ENCODE measurements at regions not wholly inside any gene's neighbourhood (a gene's known extent, or its start where the extent isn't known, plus 50 kb on each side); places are given as distances from the start of the nearest gene placed in this dataset.
"Not testable (repeated sequence)": the region's sequence is repeated elsewhere in the genome, so short reads cannot be mapped to it uniquely, and the experiment has no call there.

DNA sequence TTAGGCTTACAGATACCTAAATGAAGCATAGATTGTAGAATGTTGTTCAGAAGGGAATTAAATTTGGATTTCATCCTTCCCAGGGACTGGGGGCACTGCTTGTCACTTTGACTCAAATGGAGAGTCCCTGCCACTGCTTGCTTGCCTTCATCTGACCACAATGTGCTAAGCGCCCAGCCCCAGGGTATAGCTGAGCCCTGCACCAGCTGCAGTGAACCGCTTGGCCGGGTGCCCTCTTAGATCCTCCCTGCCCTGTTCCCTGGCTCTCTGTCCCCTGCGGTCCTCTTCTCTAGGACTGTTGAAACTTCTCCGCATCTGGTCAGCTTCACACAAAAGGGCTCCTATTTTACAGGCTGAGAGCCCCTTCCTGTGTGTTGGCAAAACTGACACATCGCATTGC is 170.9 kb downstream of the BCL2L11 start:
- DNase-seq = not testable (repeated sequence)

DNA sequence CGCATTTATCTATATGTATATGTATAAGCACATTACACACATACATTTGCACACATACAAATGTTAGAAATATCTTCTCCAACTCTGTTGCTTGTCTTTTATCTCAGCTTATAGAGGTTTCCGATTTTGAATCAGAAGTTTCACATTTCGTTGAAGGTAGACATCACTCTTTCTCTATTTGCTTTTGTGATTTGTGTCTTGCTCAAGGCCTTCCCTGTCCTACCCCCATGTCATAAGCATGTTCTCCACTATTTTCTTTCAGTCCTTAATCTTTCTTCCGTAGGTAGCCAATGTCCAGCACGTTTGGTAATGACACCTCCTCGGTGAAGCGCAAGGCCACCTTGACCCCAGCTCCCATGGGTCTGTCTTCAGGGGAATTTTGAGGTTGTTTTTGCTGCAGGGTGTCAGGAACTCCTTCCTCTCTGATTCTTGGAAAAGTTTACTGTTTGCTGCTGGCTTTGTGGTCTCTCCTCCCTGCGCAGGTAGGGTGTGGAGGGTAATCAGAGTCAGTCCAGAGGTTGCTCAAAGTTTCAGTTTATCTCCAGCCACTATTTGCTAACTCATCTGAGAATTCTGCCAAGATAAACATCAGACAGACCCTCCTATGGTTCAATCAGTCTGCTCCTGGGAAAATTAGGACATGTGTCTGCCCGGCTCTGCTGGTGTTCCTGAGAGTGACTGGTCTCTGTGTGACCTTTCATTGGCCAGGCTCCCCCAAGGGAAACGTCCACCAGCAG is 171.7 kb downstream of the BCL2L11 start:
- DNase-seq = not testable (repeated sequence)

DNA sequence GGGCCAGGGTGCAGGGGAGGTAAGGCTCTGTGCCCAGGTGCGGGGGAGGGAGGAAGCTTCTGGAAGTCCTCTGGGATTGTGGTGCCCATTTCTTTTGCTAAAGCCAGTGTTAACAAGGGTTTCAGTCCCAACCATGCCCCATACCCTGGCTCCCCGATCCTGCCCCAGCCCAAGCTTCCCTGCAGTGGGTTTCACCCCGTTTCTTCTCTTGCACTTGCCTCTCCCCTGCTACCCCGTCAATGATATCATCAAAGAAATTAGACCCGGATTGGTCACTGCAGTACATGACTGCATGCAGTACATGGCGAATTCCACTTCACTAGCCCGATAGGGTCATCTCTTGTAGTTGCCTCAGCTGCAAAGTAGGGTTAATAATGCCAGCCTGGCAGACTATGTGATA is 174.0 kb downstream of the BCL2L11 start:
- DNase-seq = not testable (repeated sequence)

DNA sequence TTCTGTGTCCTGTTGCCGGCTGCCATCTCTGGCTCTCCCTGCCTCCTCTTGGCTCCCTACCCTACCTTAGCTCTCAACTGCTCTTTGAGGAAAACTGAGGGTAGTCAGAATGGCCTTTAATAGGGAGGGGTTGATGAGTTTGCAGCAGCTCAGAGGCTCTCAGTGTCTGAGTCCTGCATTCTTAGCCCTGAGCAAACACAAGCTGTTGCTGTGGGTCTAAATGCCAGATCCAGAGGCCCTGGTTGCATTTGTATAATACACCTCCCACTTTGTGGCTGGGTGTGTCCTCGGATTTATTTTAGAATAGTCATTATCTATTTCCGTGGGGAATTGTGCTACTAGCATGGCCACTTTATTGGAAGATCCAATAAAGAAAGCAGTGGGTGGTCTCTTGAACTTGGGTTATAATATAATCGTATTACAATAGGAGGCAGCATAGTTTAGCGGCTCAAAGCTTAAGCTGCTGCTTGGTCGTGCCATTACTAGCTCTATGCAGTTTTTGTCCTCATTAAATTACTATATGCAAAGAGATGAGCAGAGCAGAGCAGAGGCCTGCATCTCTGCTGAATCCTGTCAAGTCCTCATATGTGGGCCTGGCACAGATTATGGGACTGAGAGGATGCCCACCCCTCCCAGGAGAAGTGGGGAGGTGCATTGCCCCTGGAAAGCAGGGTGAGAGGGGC is 175.5 kb downstream of the BCL2L11 start:
- DNase-seq = not testable (repeated sequence)

DNA sequence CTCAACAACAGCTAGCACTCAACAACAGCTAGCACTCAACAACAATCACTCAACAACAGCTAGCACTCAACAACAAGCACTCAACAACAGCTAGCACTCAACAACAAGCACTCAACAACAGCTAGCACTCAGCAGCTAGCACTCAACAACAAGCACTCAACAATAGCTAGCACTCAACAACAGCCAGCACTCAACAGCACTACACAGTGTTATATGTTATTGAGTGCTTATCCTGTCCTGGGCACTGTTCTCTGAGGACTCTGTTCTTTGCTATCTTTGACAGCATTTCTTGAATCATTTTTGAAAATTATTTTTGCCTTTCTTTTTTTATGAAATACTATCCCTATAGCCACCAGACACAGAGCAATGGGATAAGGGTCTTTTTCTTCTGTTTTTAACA is 176.4 kb downstream of the BCL2L11 start:
- DNase-seq = not testable (repeated sequence)

DNA sequence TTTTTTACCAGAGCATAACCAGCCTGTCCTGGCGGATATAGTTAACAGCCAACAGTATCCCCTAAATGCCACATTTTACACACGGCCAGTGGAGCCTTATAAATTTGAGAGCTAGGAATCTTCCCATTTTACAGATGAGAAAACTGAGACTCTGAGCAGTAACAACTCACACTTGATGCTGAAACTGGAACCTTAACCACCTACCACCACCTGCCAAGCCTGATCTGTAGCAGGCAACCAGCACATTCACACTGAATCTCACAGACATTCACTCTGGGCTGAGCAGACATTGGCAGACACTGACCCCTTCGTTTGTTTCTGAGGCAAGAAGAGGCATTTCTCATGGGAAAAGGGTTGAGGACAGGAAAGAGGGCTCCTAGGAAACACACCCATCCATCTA is 178.2 kb downstream of the BCL2L11 start:
- not testable (repeated sequence) for DNase-seq

DNA sequence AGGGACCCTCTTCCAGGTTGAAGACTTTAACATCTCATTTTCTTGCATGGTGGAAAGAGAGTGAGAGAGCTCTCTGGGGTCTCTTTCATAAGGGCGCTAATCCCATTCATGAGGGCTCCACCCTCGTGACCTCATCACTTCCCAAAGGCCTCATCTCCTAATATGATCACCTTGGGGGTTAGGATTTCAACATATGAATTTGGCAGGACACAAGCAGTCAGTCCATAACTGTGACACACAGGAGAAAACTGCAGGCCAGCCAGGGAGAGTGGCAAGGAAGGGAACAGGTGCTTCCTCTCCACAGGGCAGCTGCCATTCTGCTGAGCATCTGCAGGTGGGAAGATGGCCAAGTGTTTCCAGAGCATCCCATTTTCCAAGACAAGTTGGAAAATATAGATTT is 178.9 kb downstream of the BCL2L11 start:
- DNase-seq = not testable (repeated sequence)

DNA sequence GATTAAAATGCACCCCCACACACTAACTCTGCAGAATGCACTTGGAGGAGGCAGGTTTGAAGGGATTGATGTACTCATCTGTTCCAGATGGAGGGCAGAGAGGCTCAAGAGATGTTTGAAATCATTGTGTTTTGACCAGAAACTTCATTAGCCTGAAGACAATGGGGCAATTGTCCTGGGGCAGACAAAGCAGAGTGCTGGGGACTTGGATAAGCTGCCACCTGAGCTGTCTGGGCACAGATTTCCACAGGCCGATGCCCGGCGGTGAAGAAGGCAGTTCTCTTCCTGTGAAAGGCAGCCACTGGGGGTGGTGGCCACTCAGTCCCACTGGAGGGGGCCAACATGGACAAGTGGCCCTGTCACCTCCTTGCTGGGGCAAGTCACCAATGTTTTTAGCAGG is 181.0 kb downstream of the BCL2L11 start:
- not testable (repeated sequence) for DNase-seq

DNA sequence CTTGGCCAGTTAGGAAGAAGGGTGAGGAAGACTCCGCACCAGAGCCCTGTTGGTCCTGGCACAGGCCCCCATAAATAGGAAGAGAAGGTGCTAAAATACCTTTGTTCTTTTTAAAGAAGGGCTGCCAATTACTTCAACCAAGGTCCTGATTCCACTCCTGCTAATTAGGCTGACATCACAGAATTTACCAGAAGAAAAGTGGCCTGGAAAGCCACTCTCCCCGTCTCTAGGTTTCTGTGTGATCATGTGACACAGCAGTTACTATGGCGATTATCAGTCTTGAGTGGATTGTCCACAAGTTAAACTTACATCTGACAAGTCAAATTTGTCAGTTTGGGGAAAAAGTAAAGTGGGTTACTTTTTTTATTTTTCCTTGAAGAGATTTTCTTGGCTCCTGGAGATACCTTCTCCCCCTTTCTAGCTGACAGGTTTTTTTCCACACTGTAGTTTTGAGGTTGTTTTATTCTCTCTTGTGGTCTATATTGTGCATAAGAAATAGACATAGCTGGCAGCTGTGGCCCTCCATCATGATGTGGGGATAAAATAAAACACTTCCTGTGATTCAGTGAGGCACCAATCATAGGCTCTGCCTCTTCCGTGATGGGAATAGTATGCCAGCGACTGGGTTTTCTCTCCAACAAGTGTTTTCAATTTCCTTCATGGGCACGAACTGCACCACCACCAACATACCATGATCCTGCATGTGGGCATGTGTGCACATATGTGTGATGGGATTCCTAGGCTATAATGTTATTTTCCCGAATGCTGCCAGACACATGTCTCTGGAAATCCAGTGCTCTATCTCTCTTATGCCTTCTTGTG is 181.9 kb downstream of the BCL2L11 start:
- not testable (repeated sequence) for DNase-seq

DNA sequence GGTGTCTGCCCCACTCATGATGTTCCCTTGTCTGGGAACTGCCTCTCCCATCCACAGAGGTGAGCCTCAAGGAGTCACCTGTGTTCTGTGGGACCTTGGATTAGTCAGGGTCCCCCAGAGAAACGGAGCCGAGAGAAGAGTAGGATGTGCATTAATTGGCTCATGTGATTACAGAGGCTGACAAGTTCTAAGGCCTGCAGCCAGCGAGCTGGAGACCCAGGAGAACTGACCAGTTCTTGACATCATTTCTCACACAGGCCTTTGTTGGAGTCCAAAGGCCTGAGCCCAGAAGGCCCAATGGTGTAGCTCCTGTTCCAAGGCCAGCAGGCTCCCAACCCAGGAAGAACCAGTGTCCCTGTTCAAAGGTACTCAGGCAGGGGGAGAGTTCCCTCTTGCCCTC is 186.6 kb downstream of the BCL2L11 start:
- DNase-seq = not testable (repeated sequence)

DNA sequence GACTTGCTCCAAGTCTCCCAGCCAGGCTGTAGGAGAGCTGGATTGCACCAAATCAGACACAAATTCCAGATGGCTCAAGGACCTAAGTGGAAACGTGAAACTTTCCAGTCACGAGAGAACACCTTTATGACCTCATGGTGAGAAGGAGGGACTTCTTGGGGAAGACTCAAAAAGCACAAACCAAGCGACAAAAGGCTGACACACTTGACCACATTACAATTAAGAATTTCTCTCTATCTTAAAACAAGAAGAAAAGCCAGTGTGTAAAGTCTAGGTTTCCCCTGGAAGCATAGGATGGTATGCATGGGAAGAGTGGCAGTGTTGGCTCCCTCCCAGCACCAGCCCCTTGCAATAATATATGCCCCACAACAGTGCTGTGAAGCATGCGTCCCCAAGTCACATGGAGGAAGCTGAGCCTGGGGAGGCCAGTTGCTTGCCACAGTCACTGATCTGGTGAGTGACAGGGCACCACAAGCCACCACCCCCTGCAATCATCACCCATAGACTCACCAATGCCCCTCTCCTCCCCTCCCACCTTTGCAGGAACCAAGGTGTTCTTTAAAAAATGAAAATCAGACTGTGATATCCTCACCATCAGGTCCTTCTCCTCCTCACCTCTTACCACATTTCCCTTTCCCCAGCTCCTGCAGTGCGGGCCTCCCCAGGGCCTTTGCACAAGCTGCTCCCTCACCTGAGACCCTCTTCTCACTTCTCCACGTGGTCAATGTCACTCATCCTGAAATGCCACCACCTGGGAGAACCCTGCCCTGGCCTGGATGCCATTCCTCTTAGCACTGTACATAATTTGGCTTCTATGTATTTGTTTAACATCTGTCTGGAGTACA is 188.7 kb downstream of the BCL2L11 start:
- not testable (repeated sequence) for DNase-seq

DNA sequence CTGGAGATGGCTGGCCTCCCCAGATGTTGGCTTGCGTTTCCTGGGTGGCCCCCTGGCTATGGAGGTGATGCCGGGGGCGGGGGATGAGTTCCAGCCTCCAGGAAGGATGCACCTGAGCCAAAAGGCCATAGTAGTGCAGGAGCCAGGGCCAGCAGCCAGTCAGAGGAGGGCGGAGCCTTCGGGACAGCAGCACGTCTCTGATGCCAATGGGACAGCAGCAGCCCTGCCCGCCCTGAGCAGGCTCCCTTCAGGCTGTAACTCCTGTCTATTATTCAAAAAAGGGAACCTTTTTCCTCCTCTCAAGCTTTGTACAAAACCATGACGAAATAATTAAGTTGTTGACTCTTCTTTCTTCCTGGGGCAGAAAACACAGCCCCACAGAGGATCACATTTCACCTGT is 189.7 kb downstream of the BCL2L11 start:
- DNase-seq = not testable (repeated sequence)

DNA sequence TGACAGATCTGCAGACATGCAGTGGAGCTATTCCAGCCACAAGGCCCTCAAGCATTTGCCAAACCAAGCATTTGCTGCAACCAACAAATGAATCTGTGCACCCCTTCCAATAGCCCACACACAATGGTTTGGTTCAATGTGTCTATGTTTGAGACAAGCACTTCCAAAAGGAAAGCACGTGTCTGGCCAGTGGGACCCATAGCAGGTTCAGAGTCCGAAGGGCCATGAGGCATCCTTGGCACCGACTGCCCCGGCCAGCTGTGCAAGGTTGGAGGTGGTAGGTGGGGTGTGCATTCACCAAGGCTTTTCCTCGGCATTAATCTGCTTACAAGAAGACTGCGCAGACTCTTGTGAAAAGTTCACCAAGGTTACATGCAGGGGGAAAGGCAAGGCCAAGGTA is 190.9 kb downstream of the BCL2L11 start:
- not testable (repeated sequence) for DNase-seq

DNA sequence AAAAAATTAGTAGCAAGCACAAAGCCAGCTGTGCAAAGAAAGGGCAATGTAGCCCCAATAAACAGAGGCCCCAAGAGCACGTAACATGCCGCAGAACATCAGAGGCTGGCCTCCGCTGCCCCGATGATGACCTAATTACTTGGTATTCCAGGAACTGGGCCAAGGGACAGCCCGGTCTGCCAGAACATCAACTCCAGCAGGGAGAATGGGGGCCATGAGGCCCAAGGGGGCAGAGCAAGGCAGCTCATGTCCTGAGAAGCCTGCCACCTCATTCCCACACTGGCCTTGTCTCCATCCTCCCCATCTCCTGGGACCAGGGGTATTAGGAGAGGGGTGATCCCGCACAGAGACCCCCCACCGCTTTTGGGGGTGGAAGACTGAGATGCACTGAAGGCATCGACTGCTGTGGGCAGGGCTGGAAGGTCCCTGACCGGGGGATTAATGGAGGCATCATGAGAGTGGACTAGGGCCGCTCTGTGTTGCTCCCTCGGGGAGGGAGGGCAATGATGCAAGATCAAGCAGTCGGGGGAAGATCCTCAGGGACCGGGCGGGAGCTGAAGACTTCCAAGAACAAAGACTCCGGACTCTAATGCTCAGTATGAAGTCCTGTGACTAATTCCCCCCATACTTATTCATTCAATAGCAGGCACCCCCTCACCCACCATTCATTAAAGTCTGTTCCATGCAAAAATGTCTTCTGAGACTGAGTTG is 192.3 kb downstream of the BCL2L11 start:
- DNase-seq = not testable (repeated sequence)

DNA sequence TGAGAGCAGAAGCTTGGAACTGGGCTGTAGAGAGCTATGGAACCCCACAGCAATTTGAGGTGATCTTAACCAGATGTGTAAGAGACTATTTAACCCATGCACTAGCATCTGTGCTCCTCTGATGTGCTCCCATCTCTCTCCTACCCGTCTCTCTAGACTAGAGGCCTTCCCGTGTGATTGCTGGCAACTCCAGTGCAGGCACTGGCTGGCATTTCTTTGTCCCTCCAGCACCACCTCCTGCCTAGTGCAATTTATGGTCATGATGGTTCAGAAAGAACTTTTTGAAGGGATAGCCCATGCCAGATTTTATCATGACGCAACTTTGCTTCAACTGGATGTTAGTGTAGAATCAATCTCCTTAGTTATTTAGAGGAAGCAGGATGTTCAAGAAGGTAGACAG is 193.0 kb downstream of the BCL2L11 start:
- not testable (repeated sequence) for DNase-seq

DNA sequence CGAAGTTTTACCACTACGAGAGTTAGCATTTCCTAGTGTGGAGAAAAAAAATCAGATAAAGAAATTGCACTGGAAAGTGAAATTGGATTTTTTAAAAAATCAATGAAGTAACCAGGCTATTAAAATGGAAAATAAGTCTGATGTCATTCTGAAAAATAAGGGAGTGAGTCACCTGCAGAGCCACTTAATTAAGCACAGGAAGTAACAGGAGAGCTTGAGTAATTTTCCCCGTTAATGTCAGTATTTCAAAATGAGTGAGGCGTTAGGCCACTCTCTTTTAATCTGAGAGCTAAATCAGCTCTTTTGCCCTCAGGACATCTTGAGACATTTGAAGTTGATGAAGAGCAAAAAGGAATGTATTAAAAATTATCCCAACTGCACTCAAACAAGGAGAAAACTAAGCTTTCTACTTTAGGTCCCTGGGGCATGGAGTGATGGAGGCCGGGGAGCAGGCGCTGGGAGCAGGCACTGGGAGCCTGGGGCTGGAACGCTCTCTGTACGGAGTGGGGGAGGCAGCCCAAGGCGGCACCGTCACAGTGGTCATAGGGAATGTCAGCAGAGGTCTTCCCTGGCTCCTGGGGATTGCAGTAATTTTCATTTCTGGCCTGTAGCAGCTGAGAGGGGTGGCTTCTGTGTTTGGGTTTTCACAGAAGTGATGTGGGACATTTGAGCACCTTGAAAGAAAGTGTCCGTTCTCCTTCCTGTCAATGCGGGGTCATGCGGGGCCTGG is 194.6 kb downstream of the BCL2L11 start:
- DNase-seq = not testable (repeated sequence)

DNA sequence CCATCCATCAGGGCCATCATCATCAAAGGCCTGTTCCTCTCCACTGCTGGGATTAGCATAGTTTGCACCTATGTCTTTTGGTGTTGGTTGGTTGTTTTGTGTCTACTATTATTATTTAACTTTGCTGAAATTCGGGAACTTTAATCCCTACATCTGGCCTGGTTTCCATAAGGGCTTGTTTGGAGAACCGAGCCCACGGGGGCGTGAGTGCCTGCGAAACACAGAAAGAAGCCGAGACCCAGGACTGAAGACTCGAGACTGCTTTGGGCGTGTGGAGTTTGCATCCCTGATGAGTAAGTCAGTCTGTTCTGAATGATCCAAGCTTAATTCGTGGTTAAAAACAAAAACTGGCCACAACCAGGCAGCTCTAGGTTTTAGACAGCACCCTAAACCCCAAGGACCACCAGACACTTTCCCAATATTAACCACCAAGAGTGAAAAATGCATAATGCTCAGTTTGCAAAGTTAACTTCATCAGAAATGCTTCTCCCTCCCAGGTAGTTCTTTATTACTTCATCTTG is 195.6 kb downstream of the BCL2L11 start:
- not testable (repeated sequence) for DNase-seq

DNA sequence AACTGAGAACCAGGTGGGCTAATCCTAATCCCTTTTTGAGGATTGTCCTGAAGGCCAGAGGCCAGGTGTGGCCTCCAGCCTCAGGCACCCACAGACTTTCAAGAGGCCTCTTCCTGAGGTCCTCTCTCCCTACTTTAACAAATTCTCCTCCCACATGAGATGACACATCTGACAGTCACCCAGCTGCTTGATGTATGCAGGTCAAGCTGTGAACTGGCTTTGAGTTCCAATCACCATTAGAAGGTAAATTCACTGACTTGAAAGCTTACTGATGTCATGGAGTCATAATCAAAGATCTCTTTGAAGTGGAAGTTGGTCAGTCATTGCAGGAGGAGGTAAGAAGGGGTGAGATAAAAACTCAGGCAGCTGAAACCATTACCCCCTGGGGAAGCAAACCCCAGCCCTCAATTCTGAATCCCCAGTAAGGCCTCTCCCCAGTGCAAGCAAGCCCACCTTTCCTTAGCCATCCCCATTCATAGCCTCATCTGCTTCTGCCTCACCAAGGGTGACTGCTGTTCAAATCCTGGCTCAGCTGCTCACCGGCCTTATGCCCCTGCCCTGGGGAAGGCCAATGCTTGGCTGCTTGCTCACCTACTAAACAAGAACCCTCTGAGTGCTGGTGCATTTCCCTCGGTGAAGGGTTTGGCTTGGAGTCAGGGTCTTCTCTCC is 196.3 kb downstream of the BCL2L11 start:
- DNase-seq = not testable (repeated sequence)

DNA sequence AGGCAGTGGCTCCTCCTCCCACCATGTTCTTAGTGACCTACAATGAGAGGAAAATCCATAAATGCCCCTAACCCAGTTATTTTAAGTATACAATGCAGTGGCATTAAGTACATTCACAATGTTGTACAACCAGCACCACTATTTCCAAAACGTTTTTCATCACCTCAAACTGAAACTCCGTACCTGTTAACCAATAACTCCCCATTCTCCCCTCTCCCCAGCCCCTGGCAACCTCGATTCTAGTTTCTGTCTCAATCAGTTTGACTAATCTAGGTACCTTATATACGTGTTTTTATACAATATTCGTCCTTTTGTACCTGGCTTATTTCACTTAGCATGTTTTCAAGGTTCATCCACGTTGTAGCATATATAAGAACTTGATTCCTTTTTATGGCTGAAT is 198.8 kb downstream of the BCL2L11 start:
- DNase-seq = not testable (repeated sequence)

DNA sequence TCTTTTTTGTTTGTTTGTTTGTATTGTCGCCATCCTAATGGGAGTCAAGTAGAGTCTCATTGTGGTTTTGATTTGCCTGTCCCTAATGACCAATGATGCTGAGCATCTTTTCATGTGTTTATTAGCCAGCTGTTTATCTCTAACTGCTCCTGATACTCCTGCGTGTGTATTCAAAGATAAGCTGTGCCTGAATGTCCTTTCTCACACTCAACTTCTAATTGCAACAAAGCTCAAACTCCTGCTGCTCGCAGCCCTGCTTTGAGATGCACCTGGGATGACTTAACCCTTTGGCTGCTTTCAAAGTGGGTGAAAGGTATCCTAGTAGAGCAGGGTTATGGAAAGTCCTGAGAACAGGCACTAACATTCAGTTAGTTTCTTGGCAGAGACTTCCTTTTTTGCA is 199.6 kb downstream of the BCL2L11 start:
- DNase-seq = not testable (repeated sequence)
